ENCODE measurements at regions not wholly inside any gene's neighbourhood (a gene's known extent, or its start where the extent isn't known, plus 50 kb on each side); places are given as distances from the start of the nearest gene placed in this dataset.
"Not testable (repeated sequence)": the region's sequence is repeated elsewhere in the genome, so short reads cannot be mapped to it uniquely, and the experiment has no call there.

DNA sequence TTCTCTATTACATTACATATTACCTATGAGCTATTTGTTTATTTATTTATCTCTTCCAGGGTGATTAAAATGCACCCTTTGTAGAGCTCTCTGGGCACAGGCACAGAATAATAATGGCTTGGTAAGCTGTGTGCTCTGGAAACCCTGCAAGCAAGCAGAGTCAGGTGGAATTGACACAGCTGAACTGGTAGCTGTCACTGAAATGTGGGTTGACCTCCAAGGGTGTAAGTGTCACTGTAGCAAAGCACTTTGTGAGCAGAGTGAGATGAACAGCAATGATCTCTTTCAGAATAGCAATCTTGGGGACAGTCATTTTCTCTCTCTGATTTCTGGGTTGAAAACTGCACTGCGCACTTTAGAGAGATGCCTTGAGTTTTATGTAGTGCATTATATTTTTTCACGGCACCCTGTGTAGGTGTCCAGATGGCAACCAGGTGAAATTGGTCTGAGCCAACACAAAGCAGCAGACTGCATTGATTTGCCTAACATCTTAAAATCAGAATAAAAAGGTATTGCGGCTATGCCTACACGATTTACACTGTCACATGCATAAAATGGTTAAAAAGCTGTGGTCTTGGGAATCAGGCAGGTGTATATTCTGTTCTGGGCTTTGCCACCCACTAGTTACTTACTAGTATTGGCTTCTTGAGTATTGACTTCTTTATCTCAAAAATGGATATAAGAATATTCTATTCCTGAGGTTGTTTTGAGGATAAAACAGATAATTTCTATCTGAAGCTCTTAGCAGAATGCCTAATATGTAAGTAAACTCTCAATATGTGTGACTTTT is 450.3 kb downstream of the RAPGEF2 start:
- no peak for DNase-seq

DNA sequence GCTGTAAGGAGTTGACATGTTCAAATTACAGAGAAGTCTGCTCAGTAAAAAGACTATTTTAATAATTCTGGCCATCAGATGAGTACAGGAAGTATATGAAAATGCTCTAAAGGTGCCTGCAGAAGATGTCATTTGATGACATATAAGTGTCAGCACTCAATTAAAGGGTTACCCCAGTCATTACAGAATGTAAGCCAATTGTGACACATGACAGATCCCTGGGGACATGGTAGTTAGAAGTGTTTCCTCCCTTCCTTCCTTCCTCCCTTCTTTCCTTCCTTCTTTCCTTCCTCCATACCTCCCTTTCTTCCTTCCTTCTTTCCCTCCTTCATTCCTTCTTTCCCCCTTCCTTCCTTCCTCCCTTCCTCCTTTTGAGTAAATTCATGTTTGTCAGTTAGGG is 453.0 kb downstream of the RAPGEF2 start:
- DNase-seq, result no peak

DNA sequence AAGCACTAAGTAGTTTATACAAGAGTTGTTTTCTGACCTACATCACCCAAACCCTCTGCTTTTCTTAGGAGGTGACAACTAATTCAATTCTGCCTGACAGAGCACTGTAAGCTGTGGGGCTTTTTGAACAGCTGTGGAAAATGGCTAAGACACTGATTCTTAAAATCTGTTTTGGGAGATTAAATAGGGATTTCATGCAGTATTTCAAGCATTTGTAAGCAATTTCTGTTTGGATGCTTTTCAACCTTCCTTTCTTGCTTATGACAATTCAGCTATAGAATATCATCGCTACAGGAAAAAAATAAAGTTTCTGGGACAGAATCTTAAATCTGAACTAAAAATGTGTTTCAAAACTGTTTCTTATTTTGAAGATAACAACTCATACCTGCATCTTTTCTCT is 459.5 kb downstream of the RAPGEF2 start:
- DNase-seq, result no peak

DNA sequence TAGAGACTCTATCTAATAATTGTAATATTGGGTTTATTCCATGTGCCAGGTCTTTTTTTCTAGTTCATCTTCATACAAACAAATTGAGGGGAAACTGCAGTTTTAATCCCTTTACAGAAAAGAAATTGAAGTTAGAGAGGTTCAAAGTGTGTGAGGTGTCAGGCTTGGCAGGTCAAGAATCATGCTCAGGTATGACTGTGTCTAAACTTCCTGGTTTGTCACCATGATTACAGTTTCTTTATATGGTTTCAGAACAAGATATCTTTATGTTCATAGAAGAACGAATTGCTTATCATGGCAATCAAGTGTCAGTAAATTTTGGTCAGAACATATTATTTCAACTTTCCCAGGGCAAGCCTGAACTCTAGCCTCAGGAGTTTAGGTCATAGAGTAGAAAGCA is 460.4 kb downstream of the RAPGEF2 start:
- no peak for DNase-seq

DNA sequence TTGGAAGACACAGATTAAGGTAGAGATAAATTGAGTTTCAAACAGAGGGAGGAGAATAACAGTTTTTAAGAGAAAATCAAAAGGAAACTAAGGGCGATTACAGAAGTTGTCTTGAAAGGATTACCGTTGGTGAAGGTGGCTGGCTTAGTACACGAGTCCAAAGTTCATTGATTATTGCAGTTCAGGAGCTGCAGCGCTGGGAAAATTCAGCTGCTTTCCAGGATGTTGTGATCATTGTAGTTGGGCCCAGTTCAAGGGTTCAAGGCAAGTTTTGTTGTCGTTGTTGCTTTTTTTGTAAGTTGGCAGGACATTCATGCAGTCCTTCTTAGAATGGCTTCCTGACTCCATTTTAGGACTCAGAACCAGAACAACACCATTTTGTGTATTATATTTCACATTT is 461.7 kb downstream of the RAPGEF2 start:
- DNase-seq, result no peak

DNA sequence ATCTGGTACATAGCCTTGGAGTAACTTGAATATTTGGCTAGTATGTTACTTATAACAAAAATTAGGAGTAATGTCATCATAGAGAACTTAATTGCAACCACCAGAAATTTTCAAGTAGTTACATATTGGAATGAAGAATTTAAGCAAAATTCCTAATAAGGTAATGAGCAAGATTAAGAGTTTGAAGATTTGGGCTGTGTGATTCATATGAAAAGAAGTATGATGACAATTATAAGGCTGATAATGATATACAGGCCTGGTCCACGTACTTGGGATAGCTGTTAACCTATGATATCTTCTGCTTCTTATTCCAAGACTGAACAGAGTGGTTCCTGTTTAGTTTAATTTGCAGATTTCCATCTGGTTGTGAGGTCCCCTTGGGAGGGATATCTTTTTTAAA is 463.9 kb downstream of the RAPGEF2 start:
- DNase-seq, result no peak

DNA sequence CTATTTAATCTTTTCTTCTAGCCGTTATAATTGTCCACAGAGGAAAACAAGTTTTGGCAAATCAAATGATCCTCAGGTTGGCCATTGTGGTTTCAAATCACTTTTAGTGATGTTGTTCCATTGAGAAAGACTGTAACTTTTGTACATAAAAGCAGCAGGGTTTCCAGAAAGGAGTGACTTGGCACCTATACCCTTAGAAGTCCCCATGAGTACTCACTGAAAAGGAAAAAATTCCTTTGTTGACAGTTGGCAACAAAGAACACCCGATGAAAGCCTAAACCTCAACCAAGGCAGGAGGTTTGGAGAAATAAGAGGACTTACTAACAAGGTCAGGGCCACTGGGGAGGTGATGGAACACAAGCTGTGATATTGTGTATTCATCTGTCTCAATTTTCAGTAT is 474.4 kb downstream of the RAPGEF2 start:
- no peak for DNase-seq

DNA sequence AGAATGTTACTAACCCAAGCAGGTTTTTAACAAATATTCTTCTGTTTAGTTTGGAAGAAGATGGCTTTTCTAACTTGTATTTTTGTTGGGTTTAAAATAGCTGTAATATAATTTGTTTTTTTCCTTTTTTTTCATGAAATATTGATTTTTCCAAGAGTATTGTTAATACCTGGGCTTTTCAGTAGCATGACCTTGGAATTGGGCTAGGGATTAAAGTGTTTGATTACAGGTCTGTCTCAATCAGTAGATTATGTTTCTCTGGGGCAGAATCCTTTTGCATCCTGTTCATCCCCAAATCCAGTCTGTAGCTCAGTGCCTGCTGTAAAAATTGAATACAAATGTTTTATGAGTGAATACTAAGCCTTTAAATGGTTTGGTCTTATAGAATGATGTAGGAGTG is 479.8 kb downstream of the RAPGEF2 start:
- no peak for DNase-seq

DNA sequence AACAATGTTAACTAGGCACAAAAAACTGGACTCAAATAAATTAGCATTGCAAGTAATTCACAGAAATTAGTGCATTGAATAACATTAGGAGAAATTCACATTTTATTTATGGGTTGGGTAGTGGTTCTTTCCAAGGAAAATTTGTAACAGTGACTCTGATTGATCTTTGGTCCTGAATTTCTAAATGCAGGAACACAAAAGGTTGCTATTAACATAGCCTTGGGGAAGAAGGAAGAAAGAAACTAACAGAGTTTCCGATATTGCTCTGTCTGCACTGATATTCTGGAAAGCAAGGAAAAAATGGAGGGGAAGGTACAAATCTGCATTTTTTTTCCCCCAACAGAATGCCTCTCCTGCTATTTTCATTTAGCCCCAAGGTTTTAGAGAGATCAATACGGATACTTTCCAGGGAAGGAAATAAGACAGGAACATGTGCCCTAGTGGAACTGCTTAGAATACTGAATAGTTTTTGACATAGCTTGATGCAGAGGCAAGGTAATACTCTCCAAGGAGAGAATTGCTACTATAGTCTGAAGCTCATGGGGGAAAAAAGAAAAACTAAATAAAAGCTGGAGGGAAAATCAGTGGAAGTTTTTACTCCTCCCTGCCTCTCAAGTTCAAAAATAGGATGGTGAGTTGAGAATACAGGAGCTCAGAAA is 490.1 kb downstream of the RAPGEF2 start:
- DNase-seq, result no peak

DNA sequence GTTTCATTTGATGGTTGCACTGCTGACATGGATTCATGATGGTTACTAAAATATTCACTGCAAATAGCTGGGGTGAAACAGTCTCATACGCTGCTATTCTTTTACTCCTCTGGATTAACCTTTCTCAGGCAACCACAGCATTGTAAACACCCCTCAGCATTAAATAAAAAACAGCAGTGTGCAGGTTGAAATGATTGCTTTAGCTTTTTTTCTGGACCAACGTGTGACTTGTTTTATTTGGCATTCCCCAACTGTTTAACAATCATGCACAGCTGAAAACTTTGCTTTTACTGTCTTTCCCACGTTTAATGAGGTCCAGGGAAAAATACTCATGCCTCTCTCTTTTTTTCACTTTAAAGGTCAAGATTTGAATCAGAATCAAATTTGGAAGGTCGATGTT is 490.8 kb downstream of the RAPGEF2 start:
- DNase-seq, result no peak

DNA sequence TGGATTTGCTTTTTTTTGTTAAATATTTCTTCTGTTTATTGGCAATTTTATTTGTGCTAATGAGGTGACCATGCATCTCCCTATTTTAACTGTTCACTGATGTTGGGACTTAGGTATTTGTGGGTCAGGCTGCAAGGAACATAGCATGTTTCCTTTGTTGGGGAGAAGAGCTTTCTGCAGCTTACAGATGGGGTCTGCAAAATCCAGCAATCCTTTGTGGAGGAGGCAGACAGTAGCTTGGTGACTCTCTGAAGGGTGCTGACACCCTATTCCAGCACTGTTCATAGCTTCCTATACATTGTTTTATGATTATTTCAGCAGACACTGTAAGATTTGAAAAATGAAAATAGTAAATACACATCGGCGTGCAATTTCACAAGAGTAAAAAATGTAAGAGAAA is 491.7 kb downstream of the RAPGEF2 start:
- DNase-seq, result no peak

DNA sequence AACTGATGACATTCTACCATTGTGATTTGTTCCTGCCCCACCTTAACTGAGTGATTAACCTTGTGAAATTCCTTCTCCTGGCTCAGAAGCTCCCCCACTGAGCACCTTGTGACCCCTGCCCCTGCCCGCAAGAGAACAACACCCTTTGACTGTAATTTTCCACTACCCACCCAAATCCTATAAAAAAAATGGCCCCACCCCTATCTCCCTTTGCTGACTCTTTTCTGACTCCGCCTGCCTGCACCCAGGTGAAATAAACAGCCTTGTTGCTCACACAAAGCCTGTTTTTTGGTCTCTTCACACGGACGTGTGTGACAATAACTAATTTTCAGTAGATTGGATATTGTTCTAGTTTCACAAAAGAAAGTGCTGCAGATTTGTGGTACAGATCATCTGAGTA is 492.2 kb downstream of the RAPGEF2 start:
- DNase-seq, result not testable (repeated sequence)

DNA sequence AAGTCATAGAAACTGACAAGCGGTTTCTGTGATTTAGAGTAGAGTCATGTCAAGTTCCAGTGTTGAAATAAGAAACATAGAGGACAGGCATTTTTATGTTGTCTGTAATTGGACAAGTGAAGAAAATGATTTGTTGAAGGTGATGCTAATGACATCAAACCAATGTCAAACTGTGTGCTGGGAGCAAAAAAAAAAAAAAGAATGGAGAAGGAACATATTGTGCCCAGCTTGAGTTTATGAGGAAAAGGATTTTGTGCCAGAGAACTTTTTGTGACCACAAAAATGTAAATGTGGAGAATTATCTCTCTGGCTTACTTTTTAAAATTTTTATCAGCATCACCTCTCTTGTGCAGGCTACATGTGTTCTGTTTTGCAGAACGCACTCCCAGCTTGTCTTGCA is 495.7 kb downstream of the RAPGEF2 start:
- no peak for DNase-seq

DNA sequence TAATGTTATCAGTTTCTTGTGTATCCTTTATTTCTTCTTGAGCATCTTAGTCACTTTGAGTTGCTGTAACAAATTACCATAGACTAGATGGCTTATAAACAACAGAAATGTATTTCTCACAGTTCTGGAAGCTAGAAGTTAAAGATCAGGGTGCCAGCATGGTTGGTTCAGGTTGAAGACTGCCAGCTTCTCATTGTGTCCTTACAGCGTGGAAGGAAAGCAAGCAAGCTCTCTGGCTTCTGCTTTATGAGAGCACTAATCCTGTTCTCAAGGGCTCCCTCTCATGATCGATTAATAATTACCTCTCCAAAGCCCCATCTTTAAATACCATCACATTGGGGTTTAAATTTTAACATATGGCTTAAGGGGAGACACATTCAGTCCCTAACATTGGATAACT is 497.2 kb downstream of the RAPGEF2 start:
- no peak for DNase-seq

DNA sequence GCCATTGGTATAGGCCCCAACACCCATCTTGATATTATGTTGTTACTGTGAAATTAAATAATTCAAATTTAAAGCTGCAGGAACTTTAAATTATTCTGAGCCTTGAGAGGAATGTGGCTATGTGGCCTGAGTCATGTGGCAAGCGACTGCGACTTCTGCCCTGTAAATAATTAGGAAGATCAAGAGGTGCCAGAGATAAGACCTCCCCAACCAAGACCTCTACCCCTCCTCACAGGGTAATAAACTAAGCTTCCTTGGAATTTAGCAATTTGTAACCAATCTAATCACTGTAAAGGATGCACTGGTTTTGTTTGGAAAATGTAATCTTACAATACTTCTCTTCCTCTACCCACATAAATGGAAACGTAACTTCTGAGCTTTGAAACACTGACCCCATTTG is 501.9 kb downstream of the RAPGEF2 start:
- DNase-seq, result no peak

DNA sequence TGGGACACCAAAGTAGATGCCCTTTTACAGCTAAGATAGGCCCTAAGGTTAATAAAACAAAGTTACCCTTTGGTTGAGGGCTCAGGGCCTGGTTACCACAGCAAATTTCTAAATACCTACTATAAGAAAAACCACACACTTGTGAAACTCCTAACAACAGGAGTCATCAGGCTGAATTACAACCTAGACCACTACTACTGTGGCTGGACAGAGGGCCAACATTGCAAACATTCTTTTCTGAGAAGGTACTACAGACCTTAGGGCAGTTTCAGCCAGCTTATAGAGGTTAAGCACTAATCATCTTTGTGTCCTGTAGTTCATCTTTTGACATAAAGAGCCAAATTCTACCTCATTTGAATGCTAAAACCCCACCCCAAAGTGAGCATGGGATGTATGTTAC is 504.0 kb downstream of the RAPGEF2 start:
- DNase-seq, result no peak

DNA sequence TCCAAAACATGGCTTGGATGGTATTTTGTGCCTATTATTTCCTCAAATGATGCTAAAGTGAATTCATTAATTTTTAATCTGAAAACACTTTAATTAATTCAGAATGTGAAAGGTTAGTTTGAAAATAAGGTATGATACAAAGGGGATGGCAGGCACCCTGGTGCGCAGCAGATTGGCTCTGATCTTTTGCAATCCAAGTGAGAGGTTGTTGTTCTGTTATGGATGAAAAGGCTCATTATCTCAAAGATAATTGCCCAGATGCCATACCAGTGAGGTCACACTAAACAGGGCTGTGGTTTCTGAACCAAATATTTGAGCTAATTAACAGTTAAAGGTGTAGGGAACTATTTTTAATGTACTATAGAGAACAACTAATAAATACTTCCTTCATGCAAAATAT is 504.9 kb downstream of the RAPGEF2 start:
- DNase-seq, result no peak

DNA sequence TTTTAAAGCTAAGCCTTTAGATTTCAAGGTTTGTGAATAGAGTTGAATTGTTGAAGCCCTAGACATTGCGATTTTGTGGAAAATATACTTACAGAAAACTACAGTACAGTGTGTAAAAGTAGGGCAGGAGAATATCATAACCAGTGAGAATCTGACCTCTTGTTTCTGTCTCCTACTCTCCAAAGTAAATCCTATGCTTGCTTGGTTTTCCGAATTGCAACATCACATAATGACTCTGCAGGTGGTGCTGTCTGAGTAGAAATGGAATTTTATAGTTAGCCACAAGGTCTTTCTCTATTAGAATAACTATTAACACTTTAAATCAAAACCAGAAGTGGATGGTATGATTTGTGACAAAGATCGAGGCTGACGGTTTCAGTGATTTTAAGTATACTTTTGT is 505.6 kb downstream of the RAPGEF2 start:
- DNase-seq, result no peak

DNA sequence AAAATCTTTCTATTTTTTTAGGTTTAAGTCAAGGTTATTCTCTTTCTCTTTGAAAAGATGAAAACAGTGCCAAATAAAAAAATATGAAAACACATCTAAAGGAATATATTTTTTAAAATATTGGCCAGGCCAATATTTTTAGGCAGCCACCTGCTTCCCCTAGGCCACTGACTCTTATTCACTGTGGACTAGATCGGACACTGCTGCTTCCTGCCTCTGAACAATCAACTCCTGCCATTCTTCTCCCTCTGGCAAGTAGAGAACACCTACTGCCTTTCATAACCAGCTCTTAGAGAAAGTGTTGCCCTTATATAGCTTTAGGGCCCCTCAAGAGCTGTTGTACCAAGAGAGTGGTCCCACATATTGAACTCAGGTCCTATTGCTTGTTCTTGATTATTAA is 529.2 kb downstream of the RAPGEF2 start:
- no peak for DNase-seq

DNA sequence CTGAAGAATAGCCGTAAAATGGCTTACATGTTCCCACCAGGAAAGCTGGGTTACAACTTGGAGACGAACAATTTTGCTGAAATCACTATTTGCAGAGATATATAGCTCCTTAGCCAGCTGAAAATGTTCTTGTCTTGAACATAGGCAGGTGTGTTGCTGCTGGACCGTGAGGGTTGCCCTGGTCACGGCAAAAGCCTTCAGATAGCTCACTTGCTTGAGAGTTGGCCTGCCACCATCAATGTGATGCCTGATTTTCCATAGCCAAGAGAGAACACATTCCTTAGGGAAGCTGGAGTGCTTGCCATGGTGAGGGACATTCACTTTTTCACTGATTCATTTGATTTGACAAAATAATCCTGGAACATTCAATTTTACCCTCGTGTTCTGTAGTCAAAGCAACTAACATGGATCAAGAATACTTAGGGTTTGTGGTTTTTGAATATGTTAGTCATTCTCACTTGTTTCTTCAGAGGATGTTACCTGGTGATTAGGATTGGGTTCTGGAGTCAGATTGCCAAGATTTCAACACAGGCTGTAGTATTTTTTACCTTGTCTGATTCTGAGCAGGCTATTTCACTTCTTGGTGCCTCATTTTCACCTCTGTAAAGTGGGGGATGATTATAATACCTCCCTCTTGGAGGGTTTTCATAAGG is 536.9 kb downstream of the RAPGEF2 start:
- no peak for DNase-seq

DNA sequence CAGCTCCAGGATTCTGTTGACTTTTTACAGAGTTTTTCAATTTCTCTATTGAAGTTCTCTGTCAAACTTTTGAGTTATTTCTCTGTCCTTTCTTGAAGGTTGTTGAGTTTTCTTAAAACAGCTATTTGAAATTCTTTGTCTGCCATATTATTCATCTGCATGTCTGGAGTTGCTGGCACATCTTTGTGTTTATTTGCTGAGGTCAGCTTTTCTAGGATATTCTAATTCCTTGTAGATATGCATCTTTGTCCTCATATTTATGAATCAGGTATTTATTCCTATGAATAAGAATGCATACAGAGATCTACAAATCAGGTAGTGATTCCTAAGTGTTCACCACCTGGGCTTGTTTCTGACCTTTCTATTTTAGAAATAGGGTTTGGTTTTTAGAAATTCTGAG is 546.4 kb downstream of the RAPGEF2 start:
- no peak for DNase-seq

DNA sequence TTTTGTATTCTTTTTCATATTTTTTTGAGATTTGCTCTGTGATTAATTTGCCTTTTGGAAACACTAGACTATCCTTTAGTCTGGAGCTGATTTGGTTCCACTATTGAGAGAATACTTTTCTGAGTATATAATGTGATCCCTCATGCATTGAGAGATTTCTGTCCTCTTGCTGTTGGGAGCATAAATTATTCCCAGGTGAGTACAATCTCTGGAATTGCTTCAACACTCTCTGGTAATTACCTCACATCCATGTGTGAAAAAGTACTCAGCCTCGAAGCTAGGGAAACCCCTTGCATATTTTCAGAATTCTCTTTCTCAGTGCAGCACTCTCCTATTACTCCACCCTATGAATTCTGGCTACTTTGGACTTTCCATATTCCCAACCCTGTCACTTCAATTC is 550.0 kb downstream of the RAPGEF2 start:
- DNase-seq, result no peak

DNA sequence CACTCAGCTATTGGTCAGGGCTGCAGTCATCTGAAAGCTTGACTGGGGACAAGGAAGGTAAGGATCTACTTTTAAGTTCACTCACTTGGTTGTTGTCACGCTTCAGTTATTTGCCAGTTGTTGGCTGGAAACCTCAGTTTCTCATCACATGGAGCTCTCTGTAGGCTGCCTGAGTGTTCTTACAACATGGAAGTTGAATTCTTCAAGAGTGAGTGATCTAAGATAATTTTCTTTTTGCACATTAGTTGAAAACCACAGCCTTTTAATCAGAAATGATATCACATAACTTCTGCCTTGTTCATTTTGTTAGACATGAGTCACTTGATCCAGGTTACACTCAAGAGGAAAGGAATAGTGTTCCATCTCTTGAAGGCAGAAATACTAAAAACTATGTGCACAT is 552.7 kb downstream of the RAPGEF2 start:
- no peak for DNase-seq

DNA sequence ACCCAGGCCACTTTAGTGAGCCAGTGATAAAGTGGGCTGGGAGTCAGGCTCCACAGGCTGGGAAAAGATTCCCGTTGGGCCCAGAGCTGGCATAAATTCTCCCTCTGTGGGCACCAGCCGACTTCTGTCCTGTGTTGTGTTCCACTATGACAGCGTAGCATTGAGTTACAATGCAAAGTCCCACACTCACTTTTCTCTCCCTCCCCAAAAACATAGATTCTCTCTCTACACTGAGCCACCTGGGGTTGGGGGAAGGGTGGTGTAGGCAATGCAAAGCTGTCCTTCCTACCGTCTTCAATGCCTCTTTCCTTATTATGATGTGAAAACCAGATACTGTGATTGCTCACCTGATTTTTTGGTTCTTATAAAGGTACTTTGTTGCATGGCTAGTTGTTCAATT is 566.2 kb downstream of the RAPGEF2 start:
- no peak for DNase-seq

Measured in hematopoietic multipotent progenitor cell treated with erythropoietin and hydrocortisone succinate and interleukin-3 and kit ligand, for 6 days (in vitro differentiated cells).